GM12878 (cell line): ENCODE measurements at regions not wholly inside any gene's neighbourhood (a gene's known extent, or its start where the extent isn't known, plus 50 kb on each side); places are given as distances from the start of the nearest gene placed in this dataset.

Experiments used
- ATAC-seq: fragments of 200-7000 bp; cut with Tn5 transposase; 3 replicates; pipeline ENCODE4 v1.9.1; 2020; ENCODE audit warnings: mild to moderate bottlenecking, moderate library complexity
- BruUV-seq: library from RNA; stranded (reverse); fragments of 400-500 nt; replicated peaks from 2 replicates; lab custom pipeline; 2021; lab: Mats Ljungman, UMichigan
- CTCF ChIA-PET: fragments of 300-600 bp; sonication (Branson Sonifier 250); formaldehyde crosslinking; extraction: SDS; loops from one replicate; lab custom pipeline; 2021; ENCODE audit warnings: inconsistent platforms; lab: Yijun Ruan, JAX
- POLR2A ChIA-PET: fragments of 350-600 bp; formaldehyde crosslinking; extraction: SDS; loops from one replicate; lab custom pipeline; 2021; ENCODE audit warnings: inconsistent platforms; lab: Charles Lee
- RAD21 ChIA-PET: fragments of 300-600 bp; sonication (Branson Sonifier 250); formaldehyde crosslinking; loops from one replicate; lab custom pipeline; 2023; ENCODE audit warnings: antibody characterized with exemption; ENCODE audit not compliant: unreplicated experiment; lab: Charles Lee
- SMC1A ChIA-PET: fragments of 300-600 bp; sonication (Branson Sonifier 250); formaldehyde crosslinking; loops from one replicate; lab custom pipeline; 2023; ENCODE audit not compliant: unreplicated experiment, uncharacterized antibody; lab: Charles Lee
- DNase-seq: peaks from one replicate; pipeline ENCODE4 v3.0.0-alpha.2; 2011; ENCODE audit warnings: low read depth, low spot score
- FAIRE-seq: peaks from 3 replicates; lab custom pipeline; 2011; peaks lifted over from hg19 to GRCh38; lab: Jason Lieb, UNC
- H2AFZ ChIP-seq: 2 replicates; pipeline ENCODE4 v1.6.0; 2011; ENCODE audit warnings: low read depth, low read length, control low read depth; ENCODE audit not compliant: control insufficient read depth
- H3K27ac ChIP-seq: 2 replicates; pipeline ENCODE4 v1.5.1; 2011; ENCODE audit warnings: control low read depth; ENCODE audit not compliant: control insufficient read depth, insufficient read depth
- H3K27me3 ChIP-seq, 2 experiments: replicated peaks in 1 of 2; 2 replicates each; pipeline versions ENCODE4 v1.6.0 to v1.6.1; 2011; ENCODE audit warnings: low read length in 1 of 2; ENCODE audit not compliant: control insufficient read depth in 2 of 2, insufficient read depth in 2 of 2
- H3K36me3 ChIP-seq, 2 experiments: 2 replicates each; pipeline ENCODE4 v1.5.1; 2011; ENCODE audit warnings: low read length in 1 of 2; ENCODE audit not compliant: control insufficient read depth in 2 of 2, insufficient read depth in 2 of 2
- H3K4me1 ChIP-seq: 2 replicates; pipeline ENCODE4 v1.6.1; 2011; ENCODE audit warnings: mild to moderate bottlenecking, low read length, moderate library complexity, mixed read lengths; ENCODE audit not compliant: control insufficient read depth, insufficient read depth
- H3K4me2 ChIP-seq: 2 replicates; pipeline ENCODE4 v1.6.0; 2011; ENCODE audit warnings: control low read depth; ENCODE audit not compliant: control insufficient read depth, insufficient read depth
- H3K4me3 ChIP-seq: fragments of 200-600 bp; sonication (generic); 2 replicates; pipeline ENCODE4 v1.5.1; 2016
- H3K79me2 ChIP-seq: 2 replicates; pipeline ENCODE4 v1.6.0; 2011; ENCODE audit warnings: low read length; ENCODE audit not compliant: control insufficient read depth, insufficient read depth
- H3K9ac ChIP-seq: 2 replicates; pipeline ENCODE4 v1.8.0; 2011; ENCODE audit warnings: low read length, control low read depth, mixed read lengths; ENCODE audit not compliant: control insufficient read depth, insufficient read depth
- H3K9me3 ChIP-seq: replicated peaks from 3 replicates; pipeline ENCODE4 v1.5.1; 2011; ENCODE audit warnings: mild to moderate bottlenecking, low read length; ENCODE audit not compliant: control insufficient read depth, insufficient read depth
- H4K20me1 ChIP-seq: 2 replicates; pipeline ENCODE4 v1.6.0; 2011; ENCODE audit not compliant: control insufficient read depth, insufficient read depth
- GATAD2B ChIP-seq: fragments of 450-650 bp; conservative IDR thresholded peaks from 2 replicates; pipeline ENCODE4 v1.6.1; 2017; ENCODE audit warnings: low read depth, mild to moderate bottlenecking, moderate library complexity
- KDM1A ChIP-seq: fragments of 200-600 bp; sonication (generic); IDR thresholded peaks from 2 replicates; pipeline ENCODE4 v1.6.1; 2016; ENCODE audit warnings: borderline replicate concordance
- MEF2A ChIP-seq: IDR thresholded peaks from 2 replicates; pipeline ENCODE4 v1.6.1; 2011; ENCODE audit warnings: low read depth, mild to moderate bottlenecking, low read length, moderate library complexity; ENCODE audit not compliant: insufficient read depth
- MEF2B ChIP-seq: fragments of 450-650 bp; IDR thresholded peaks from 2 replicates; pipeline ENCODE4 v1.6.1; 2018; ENCODE audit warnings: mild to moderate bottlenecking, moderate library complexity; ENCODE audit not compliant: partially characterized antibody, poor library complexity, severe bottlenecking
- MLLT1 ChIP-seq: fragments of 450-650 bp; IDR thresholded peaks from 2 replicates; pipeline ENCODE4 v1.6.1; 2016; ENCODE audit warnings: mild to moderate bottlenecking
- SIN3A ChIP-seq: IDR thresholded peaks from 2 replicates; pipeline ENCODE4 v1.6.1; 2012; ENCODE audit warnings: low read depth, low read length, improper control_type of control experiment
- SREBF2 ChIP-seq: IDR thresholded peaks from 2 replicates; pipeline ENCODE4 v1.6.1; 2012; ENCODE audit warnings: mild to moderate bottlenecking, low read length
- STAT1 ChIP-seq: fragments of 450-650 bp; conservative IDR thresholded peaks from 2 replicates; pipeline ENCODE4 v1.6.1; 2014; ENCODE audit warnings: antibody characterized with exemption, mild to moderate bottlenecking
- SUZ12 ChIP-seq: fragments of 200-600 bp; sonication (generic); IDR thresholded peaks from one replicate; pipeline ENCODE4 v1.6.1; 2018; ENCODE audit warnings: antibody characterized with exemption, mild to moderate bottlenecking; ENCODE audit not compliant: unreplicated experiment
- YBX1 ChIP-seq: fragments of 450-650 bp; IDR thresholded peaks from 2 replicates; pipeline ENCODE4 v1.6.1; 2016; ENCODE audit warnings: antibody characterized with exemption
- WGBS: methylation state at CpG from one replicate; pipeline ENCODE4 v1.1.6; 2016; ENCODE audit warnings: low lambda C conversion rate; ENCODE audit not compliant: insufficient replicate concordance, insufficient coverage; ENCODE audit errors: missing lambda C conversion rate; 5-methylcytosine and 5-hydroxymethylcytosine counted together
- in situ Hi-C: fragments of 300-500 bp; cut with MboI; formaldehyde crosslinking; loops from 9 replicates; pipeline ENCODE4 v1.14.3; 2018; ENCODE audit warnings: mixed read lengths
- intact Hi-C: fragments of 100-400 bp; cut with micrococcal nuclease; formaldehyde crosslinking; loops from one replicate; pipeline ENCODE4 v1.14.2; 2022; ENCODE audit not compliant: unreplicated experiment
- TF ChIP-seq, protein P1 (sequence below): fragments of 150-350 bp; IDR thresholded peaks from 2 replicates; pipeline ENCODE4 v1.6.1; 2014; ENCODE audit warnings: mild to moderate bottlenecking, low read depth, low read length
- TF ChIP-seq, protein P2 (sequence below): IDR thresholded peaks from 2 replicates; pipeline ENCODE4 v1.6.1; 2011; ENCODE audit warnings: borderline replicate concordance, low read depth, mild to moderate bottlenecking, moderate library complexity, low read length; ENCODE audit not compliant: insufficient read depth, poor library complexity, severe bottlenecking
- TF ChIP-seq, protein P3 (sequence below): fragments of 450-650 bp; conservative IDR thresholded peaks from 2 replicates; pipeline ENCODE4 v1.6.1; 2017; ENCODE audit warnings: mild to moderate bottlenecking, moderate library complexity

DNA sequence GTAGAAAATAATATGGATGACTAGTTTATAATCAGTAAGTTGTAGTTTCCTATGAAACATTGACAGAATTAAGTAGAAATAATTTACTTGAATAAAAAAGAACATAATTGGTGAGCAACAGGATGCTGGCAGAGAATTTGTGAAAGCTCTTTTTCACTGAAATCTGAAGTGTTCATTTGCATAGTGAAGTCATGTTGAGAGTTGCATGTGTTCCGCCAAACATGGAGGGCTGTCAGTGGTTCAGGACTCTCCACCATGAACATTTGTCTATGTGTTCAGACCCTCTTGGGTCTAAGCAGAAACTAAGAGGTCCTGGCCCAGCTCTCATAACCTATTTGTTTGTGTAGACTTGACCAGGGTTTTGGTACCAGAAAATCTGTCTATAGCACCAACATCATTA lies 182.5 kb upstream of the LINC00305 start:
- DNase-seq = no peak
- no peaks in the 10 kb centered on the region for H3K4me1 ChIP-seq
- no peak overlapping the region for H2AFZ ChIP-seq
- no peaks in the 10 kb centered on the region for H3K36me3 ChIP-seq
- no peak overlapping the region for H3K9ac ChIP-seq
- H3K4me3 ChIP-seq = no peak overlapping the region
- SMC1A ChIA-PET = interaction anchor here (0.8 to 2.6 kb wide), 9 partner anchors 9 to 313 kb away, joined by 3 to 11 read pairs (median 4); no protein-coding TSS in a partner anchor
- RAD21 ChIA-PET = interaction anchor here (1.2 to 3.6 kb wide), 7 partner anchors 30 to 313 kb away, joined by 3 to 18 read pairs (median 4); no protein-coding TSS in a partner anchor
- in situ Hi-C loops = no loop called here
- H3K27ac ChIP-seq = no peak overlapping the region
- H3K4me2 ChIP-seq = no peak overlapping the region
- no TSS peak for BruUV-seq
- H4K20me1 ChIP-seq = no peaks in the 10 kb centered on the region
- no peaks in the 10 kb centered on the region for H3K27me3 ChIP-seq
- intact Hi-C loops = loop anchor here (2.0 to 5.0 kb wide), 2 partner anchors 76 to 293 kb away; no protein-coding TSS in a partner anchor
- FAIRE-seq = no peak
- POLR2A ChIA-PET = no interaction called here
- WGBS = 29% methylated on average over 1 of the region's 1 CpG
- peak; percentile 25; the same call in 1 of the 3 replicates for ATAC-seq
- no peaks in the 10 kb centered on the region for H3K79me2 ChIP-seq
- no peaks in the 10 kb centered on the region for H3K9me3 ChIP-seq
- TF ChIP-seq GATAD2B = no peak
- no peak for TF ChIP-seq MEF2B
- no peak for TF ChIP-seq MLLT1
- no peak for TF ChIP-seq MEF2A
- TF ChIP-seq, protein P1, sequence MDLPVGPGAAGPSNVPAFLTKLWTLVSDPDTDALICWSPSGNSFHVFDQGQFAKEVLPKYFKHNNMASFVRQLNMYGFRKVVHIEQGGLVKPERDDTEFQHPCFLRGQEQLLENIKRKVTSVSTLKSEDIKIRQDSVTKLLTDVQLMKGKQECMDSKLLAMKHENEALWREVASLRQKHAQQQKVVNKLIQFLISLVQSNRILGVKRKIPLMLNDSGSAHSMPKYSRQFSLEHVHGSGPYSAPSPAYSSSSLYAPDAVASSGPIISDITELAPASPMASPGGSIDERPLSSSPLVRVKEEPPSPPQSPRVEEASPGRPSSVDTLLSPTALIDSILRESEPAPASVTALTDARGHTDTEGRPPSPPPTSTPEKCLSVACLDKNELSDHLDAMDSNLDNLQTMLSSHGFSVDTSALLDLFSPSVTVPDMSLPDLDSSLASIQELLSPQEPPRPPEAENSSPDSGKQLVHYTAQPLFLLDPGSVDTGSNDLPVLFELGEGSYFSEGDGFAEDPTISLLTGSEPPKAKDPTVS = no peak
- TF ChIP-seq, protein P2, sequence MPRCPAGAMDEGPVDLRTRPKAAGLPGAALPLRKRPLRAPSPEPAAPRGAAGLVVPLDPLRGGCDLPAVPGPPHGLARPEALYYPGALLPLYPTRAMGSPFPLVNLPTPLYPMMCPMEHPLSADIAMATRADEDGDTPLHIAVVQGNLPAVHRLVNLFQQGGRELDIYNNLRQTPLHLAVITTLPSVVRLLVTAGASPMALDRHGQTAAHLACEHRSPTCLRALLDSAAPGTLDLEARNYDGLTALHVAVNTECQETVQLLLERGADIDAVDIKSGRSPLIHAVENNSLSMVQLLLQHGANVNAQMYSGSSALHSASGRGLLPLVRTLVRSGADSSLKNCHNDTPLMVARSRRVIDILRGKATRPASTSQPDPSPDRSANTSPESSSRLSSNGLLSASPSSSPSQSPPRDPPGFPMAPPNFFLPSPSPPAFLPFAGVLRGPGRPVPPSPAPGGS = no peak
- TF ChIP-seq SREBF2 = no peak
- no peak for TF ChIP-seq YBX1
- no peak for TF ChIP-seq STAT1
- TF ChIP-seq KDM1A = no peak
- TF ChIP-seq SIN3A = no peak
- TF ChIP-seq, protein P3, sequence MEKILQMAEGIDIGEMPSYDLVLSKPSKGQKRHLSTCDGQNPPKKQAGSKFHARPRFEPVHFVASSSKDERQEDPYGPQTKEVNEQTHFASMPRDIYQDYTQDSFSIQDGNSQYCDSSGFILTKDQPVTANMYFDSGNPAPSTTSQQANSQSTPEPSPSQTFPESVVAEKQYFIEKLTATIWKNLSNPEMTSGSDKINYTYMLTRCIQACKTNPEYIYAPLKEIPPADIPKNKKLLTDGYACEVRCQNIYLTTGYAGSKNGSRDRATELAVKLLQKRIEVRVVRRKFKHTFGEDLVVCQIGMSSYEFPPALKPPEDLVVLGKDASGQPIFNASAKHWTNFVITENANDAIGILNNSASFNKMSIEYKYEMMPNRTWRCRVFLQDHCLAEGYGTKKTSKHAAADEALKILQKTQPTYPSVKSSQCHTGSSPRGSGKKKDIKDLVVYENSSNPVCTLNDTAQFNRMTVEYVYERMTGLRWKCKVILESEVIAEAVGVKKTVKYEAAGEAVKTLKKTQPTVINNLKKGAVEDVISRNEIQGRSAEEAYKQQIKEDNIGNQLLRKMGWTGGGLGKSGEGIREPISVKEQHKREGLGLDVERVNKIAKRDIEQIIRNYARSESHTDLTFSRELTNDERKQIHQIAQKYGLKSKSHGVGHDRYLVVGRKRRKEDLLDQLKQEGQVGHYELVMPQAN = no peak
- TF ChIP-seq SUZ12 = no peak
- TF ChIP-seq, all 136 proteins: peak for 0
- CTCF ChIA-PET = interaction anchor here (0.6 to 3.5 kb wide), 16 partner anchors 15 to 312 kb away, joined by 3 to 25 read pairs (median 4); no protein-coding TSS in a partner anchor
